Stimulated activated CD4-positive, alpha-beta T cell treated with anti-CD3 and anti-CD28 coated beads, Interleukin-4, amount 100 ng/mL, for 24 hours (primary cell): ENCODE measurements at regions not wholly inside any gene's neighbourhood (a gene's known extent, or its start where the extent isn't known, plus 50 kb on each side); places are given as distances from the start of the nearest gene placed in this dataset.
"Not testable (repeated sequence)": the region's sequence is repeated elsewhere in the genome, so short reads cannot be mapped to it uniquely, and the experiment has no call there.

Source experiments
- DNase-seq: peaks from one replicate; pipeline ENCODE4 v3.0.0-alpha.2; 2020

DNA sequence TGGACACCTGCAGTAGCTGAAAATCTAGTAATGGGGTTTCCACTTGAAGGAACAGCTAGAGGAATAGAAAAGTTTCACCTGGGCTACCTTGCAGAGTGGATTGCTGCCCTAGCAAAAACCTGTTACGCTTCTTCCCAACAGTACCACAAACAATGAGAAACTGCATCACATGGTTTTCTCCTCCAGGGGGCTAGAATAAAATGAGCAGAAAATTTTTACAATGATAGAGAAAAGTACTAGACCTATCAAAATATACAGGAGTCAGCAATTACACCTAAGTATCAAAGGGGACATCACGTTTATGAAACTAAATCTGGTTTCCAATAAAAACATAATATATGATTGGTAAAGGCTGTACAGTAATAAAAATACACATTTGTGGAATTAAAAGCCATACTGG lies 423.1 kb upstream of the PITX2 start:
- no peak for DNase-seq

DNA sequence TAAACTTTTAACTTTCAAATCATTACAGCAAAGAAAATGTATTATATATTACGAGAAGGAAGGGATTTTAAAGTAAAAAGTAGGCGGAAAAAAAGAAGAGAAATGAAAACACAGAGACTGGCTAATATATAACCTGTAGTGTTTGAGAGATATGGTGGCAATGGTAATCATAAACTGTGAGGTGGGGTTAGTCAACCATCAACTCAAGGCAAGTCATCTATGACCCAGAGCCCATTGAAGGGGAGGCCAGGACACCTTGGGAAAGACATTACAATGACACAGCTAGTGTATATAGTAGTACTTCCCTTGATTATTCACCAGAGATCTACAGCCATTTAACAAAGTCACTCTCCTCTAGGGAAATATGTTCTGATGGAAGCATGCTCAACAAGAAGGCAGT lies 423.9 kb upstream of the PITX2 start:
- DNase-seq: no peak

DNA sequence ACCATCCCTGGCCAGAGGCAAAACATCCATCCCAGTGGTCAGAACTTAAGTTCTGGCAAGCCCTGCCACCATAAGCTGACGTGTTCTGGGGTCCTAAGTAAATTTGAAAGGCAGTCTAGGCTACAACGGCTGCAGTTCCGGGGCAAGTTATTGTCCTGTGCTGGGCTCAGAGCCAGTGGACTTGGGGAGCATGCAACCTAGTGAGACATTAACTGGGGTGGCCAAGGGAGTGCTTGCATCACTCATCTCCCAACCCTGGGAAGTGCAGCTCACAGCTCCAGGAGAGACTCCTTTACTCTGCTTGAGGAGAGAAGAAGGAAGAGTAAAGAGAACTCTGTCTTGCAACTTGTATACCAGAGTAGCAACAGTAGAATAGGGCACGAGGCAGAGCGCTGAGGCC lies 425.4 kb upstream of the PITX2 start:
- DNase-seq: no peak

DNA sequence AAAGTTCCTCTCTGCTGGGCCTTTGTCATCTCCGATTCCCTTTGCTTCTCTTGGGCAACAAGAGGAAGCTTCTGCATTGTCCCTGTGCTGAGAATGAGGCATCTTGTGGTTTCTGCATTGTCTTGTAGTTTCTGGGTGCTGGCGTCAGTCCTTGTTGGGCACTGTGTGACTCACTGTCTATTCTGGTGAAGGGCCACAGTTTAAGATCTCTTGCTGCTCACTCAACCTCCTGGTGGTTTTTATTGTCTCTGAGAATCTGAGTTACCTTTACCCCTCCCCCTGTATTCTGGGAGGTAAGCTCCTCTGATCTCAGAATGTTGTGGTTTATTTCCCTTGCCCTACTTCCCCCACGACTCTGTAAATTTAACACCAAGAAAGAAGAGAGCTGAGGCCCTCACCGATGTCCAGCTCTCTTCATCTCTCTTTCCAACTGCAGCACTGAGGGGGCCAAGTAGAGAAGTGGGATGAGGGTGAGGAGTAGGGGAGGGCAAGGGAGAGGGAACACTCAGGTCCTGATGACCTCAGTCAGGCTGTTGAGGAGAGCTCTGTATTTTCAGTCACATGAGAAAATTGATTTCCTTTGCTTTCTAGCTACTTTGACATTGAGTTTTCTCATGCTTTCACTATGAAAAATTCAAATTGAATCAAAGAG lies 441.6 kb upstream of the PITX2 start:
- DNase-seq: no peak

DNA sequence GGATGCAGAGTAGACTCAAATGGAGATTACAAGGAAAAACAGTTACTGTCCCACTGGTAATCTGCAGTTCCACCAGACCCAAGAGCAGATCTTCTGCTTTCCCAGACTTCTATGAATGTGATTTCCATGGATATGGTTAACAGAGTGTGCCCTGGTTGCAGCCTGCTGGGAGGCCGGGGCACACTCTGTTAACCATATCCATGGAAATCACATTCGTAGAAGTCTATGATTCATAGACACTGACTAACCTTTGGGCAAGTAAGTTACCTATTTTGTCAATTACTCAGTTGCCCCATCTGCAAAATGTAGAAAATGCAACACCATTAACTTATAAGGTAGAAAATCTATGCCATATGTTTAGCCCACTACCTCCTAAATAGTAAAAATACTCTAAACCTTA lies 443.1 kb upstream of the PITX2 start:
- no peak for DNase-seq

DNA sequence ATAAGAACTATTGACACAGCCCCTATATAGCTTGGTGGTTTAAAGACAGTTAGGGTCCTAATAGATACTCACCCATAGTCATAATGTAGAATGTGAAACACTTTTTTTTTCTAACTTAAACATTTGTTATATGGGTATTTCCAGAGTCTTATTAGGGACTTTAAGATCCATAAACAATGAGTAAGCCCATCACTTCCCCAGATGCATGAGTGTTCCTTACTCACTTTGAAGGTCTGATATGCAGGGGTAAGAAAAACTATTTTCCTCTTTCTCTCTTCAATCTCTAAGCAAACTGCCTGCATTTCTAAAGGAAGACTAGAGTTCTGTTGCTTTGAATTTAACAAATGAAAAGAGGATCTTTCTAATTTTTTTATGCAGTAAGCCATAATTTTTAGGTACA lies 443.6 kb upstream of the PITX2 start:
- no peak for DNase-seq

DNA sequence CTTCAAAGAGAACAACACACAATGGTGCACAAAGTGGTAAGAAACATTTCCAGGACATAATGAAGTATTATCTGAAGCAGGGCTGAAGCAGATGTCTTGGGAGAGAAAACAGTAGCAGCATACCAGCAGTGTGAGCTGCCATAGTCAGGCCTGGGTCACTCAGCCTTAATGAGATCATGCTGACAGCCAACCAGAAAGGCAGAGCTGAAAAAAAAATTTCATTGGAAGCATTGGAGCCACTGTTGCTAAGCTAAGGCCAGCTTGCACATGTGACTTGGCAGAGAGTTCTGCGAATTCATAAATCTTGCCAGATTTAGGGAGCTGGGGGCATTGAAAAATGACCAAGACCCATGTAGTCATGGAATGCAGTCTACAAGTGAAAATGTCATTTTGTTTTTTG lies 444.0 kb upstream of the PITX2 start:
- DNase-seq: no peak

DNA sequence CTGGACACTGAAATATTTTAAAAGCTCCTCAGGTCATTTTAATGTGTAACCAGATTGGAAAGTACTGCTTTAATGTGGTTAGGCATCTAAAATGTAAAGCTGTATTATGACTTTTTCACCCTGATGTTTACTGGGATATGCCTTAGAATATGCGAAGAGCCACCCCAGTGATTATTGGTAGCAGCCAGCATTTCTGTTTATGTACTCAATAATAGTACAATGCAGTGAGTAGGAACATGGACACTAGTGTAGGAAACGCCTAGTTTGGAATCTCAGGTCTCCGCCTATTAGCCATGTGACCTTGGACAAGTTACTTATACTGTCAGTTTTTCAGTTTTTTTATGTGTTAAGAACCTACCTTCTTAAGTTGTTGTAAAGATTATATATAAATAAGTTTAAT lies 446.0 kb upstream of the PITX2 start:
- DNase-seq: no peak

DNA sequence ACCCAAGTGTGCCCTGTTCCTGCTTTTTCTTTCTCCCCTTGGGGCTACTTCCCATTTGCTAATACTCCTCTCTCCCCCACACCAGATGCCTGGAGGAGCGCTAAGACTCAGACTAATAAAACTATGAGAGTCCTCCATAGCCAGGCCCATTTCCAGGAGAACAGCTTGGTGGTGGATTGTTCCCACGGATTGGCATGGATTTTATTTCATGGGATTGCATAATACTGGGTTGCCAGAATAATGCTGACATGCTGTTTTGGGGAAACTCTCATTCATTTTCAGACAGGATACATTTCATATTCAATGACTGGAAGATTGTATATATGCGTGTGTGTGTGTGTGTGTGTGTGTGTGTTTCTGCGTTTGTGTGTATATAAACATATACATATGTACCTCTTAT lies 447.5 kb upstream of the PITX2 start:
- no peak for DNase-seq

DNA sequence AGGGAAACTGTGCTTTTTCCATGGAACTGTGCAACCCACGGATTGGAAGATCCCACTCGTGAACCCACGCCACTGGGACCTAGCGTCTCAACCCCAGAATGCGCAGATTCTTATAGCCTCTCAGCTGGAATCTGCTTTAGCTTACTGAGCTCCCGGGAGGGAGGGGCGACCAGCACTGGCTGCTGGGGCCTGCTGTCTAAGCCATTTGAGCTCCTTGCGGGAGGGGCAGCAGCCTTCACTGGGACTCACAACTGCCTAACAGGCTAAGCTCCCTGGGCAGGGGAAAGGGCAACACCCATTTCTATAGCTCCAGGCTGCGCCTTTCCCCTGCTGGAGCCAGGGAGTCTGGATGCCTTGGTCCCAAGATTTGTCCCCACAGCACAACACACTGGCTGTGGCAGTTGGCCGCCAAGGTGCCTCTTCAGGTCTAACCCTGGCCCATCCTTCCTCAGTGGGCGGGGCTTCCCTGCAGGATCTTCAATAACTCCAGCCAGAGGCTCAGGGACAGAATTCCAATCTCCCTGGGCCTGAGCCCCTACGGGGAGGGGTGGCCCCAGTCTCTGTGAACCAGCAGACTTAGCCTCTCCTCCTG lies 451.7 kb upstream of the PITX2 start:
- no peak for DNase-seq

DNA sequence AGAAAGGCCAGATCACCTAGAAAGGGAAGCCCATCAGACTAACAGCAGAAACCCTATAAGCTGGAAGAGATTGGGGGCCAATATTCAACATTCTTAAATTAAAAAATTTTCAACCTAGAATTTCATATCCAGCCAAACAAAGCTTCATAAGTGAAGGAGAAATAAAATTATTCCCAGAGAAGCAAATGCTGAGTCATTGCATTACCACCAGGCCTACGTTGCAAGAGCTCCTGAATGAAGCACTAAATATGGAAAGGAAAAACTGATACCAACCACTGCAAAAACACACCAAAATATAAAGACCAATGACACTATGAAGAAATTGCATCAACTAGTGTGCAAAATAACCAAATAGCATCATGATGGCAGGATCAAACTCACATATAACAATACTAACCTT lies 453.4 kb upstream of the PITX2 start:
- DNase-seq: not testable (repeated sequence)

DNA sequence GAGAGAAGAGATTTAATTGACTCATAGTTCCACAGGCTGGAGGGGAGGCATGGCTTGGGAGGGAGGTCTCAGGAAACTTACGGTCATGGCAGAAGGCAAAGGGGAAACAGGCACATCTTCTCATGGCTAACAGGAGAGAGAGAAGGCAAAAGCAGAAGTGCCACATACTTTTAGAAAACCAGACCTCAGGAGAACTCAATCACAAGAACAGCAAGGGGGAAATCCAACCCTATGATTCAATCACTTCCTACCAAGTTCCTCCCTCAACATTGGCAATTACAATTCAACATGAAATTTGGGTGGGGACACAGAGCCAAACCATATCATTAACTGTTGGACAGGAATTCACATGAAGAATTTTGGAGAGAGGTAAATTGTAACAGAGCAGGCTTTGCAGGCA lies 485.3 kb upstream of the PITX2 start:
- DNase-seq: no peak

DNA sequence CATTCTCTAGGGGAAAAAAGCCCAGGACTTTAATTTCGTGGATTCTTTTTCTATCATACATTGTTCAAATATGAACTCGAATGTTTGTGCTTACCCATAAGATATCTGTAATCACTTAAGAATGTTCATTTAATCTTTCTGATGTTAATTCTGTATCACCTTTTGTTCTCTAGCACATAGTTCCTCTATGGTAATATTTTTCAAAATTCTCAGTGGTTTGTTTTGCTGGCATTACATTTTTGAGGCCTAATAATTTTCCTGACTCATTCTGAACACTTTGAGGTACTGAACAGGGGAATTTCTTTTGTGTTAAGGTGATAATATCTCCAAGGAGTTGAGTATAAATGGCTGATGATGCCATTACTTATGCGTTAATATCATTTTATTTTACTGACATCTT lies 490.7 kb upstream of the PITX2 start:
- no peak for DNase-seq

DNA sequence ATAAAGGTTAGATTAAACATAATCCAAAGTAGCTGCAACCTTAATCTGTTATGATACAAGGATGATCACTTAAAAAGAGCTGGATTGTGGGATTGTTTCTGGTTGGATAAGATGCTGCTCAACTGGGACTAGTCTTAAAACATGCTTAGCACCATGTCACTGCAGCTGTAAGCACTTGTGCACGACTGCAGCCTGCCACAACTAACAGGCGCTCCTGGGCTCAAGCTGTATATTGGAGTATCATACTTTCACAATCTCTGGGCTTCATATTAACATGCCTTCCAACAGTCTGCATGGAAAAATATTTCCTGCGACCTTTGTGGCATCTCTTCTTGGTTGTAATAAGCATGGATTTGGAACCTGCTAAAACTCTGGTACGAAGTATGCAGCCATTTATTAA lies 493.0 kb upstream of the PITX2 start:
- DNase-seq: no peak

DNA sequence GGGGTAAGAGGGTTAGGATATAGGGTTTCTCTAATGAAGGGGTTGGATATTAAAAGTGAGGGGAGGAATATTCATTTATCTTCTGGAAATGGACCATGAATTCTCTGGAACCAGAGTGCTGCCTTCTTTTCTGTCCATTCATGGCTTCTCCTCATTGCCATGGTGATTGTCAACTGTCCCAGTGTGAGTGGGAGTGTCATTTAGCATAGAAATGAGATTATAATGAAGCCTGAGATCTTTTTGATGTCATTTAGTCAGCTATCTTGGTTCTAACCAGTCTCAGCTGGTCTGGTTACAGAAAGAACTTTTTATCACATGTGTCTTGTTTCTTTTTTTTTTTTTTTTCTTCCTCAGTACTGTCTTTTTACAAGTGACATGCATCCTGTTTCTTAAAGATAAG lies 497.3 kb upstream of the PITX2 start:
- no peak for DNase-seq

DNA sequence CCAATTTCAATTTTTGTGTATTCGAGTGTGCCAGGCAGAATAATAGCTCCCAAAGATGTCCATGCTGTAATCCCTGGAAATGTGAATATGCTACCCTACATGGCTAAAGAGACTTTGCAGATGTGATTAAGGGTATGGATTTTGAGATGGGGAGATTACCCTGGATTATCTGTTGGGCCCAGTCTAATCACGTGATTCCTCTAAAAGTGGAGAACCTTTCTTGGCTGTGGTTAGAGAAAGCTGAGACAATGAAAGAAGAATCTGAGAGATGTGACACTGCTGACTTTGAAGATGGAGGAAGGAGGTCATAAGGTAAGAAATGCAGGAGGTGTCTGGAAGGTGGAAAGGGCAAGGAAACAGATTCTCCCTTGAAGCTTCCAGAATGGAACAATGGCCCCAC lies 503.5 kb upstream of the PITX2 start:
- DNase-seq: no peak

DNA sequence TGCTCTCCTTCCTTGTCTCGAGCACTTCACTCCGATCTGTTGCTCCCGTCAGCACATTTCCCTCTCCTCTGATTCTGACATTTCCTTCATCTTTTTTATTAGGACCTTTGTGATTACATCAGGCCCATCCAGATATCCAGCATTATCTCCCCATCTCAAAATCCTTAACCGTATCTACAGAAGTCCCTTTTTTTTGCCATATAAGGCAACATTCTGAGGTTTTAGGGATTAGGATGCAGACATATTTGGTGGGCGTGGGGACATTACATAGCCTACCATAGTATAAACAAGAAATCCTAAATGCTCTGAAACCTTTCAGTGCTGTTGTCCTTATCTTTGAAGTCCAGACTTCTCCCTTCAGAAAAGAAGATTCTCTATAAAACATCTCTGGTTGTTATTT lies 505.0 kb upstream of the PITX2 start:
- DNase-seq: no peak

DNA sequence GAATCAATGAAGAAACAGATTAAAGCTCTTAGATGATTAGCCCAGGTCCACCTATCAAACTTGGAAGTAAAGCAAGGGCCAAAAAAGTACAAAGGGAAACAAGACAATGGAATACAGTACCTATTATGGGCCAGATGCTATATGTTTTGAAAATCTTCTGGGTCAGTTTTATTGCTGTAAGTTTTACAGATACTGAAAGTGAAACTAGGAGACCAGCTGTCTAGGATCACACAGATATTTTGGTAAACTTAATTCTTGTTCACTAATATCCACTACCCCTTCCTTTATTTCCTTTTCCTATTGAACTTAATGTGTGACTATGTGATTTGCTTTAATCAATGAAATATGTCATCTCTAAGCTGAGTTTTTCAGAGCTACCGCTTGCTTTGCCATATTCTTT lies 505.4 kb upstream of the PITX2 start:
- DNase-seq: no peak

DNA sequence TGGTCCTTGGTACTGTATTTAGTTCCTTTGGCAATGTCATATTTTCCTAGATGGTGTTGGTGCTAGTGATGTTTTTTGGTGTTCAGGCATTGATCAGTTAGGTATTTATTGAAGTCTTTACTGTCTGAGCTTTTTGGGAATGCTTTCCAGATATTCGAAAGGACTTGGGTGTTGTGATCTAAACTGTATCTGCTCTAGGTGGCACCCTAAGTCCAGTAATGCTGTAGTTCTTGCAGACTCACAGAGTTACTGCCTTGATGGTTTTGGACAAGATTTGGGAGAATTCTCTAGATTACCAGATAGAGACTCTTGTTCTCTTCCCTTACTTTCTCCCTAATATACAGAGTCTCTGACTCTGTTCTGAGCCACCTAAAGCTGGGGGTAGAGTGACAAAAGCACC lies 513.6 kb upstream of the PITX2 start:
- DNase-seq: no peak

DNA sequence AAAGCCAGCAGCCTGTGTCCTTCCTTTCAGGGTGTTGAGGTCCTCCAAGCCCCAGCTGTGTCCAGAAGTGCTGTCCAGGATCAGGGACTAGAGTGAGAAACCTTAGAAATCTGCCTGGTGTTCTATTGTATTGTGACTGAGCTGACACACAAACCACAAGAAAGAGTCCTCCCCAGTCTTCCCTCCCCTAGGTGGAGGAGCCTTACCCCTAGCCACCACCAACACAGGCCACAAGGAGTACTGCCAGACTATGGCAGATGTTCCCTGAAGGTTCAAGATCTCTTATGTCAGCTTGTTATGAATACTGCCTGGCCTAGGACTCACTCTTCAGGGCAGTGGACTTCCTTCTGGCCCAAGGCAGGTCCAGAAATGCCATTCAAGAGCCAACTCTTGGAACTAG lies 514.1 kb upstream of the PITX2 start:
- DNase-seq: no peak

DNA sequence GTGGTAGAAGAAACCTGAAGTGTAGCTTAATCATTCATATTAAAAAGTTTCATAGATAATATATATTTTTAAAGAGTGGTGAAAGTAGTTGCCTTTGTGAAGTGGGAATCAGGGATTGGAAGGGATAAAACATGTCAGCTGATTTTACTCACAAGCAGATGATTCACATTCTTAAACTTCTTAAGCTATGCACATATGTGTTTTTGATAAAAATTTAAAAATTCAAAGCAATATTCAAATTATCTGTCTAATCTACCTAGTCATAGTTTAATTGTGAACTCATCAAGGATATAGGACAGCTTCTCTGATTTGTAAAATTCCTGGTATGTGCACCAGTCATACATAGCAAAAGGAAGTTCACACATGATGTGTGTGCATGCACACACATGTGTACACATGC lies 520.6 kb upstream of the PITX2 start:
- no peak for DNase-seq

DNA sequence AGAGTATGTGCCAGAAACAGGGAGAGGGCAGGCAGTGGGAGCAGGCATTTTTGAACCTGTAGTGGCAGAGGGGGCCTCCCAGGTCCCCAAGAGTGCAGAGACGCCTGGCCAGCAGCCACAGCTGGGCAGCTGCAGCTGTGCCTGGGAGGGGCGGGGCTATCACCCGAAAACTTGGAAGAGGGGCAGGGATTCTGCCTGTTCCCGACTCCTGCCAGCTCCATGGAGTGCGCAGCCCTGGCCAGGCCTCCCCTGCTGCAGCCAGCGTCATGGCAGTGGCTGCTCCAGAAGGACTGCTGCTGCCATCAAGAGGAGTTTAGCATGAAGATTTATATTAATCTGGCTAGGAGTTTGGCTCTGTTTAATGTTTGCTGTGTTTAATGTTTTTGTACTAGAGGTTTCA lies 532.1 kb upstream of the PITX2 start:
- DNase-seq: no peak

DNA sequence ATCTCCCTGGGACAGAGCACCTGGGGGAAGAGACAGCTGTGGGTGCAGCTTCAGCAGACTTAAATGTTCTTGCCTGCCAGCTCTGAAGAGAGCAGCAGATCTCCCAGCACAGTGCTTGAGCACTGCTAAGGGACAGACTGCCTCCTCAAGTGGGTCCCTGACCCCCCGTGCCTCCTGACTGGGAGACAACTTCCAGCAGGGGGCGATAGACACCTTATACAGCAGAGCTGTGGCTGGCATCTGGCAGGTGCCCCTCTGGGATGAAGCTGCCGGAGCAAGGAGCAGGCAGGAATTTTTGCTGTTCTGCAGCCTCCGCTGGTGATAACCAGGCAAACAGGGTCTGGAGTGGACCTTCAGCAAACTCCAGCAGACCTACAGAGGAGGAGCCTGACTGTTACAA lies 541.7 kb upstream of the PITX2 start:
- DNase-seq: not testable (repeated sequence)

DNA sequence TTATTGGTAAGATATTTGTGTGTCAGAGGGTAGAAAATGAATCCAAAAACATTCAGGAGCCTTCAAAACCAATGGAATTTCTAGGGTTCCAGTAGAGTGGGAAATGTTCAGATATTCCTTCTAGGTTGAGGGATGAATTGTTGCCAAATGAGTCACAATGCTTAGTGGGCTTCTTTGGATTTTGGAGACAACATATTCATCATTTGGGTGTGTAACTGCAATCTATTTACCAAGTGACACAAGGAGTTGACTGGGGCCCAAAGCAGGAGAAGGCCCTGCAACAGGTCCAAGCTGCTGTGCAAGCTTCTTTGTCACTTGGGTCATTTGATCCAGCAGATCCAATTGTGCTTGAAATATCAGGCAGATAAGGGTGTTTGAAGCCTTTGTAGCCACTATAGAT lies 551.5 kb upstream of the PITX2 start:
- no peak for DNase-seq

DNA sequence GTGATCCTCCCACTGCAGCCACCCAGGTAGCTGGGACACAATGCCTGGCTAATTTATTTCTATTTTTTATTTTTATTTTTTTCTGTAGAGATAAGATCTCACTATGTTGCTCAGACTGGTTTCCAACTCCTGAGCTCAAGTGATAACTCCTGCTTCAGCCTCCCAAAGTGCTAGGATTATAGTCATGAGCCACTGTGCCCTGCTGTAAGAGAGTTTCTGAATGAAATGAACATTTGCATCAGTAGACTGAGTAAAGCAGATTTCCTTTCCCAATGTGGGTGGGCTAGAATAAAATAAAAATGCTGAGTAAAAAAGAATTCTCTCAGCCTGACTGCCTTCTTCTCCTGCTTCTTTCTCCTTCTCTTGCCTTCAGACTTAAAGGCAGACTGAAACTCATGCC lies 555.4 kb upstream of the PITX2 start:
- DNase-seq: no peak

DNA sequence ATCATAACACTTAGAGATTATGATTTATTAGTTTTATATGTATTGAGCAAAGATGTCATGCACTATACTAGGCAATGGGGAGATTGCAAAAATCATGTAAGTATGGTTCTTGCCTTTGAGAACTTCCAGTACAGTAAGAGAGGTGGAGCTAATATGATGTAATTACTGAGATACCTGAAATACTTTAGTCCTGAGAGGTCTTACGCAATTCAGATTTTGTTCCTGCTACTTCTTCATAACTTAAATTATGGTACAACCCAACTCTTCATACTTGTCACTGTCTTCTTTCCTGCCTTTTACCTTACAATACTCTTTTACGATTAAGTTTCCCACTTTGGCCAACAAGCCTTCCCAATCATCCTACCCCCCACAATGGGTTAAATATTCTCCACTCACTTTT lies 564.2 kb upstream of the PITX2 start:
- no peak for DNase-seq
